K562 (cell line): ENCODE measurements at regions not wholly inside any gene's neighbourhood (a gene's known extent, or its start where the extent isn't known, plus 50 kb on each side); places are given as distances from the start of the nearest gene placed in this dataset.

Experiments used
- CHCHD3 ChIP-seq: fragments of 250-450 bp; sonication (Bioruptor Pico); IDR thresholded peaks from 2 replicates; pipeline ENCODE4 v2.1.2; 2022; ENCODE audit warnings: mild to moderate bottlenecking
- CTCF ChIP-seq, 3 experiments: IDR thresholded peaks in 2 of 3; conservative IDR thresholded peaks in 1 of 3; 2 replicates each; pipeline ENCODE4 v1.5.1; 2011 to 2012; ENCODE audit warnings: low read length in 3 of 3, mild to moderate bottlenecking in 3 of 3, control low read depth in 2 of 3, improper control_type of control experiment in 1 of 3, inconsistent platforms in 1 of 3, low read depth in 1 of 3, mixed read lengths in 1 of 3, moderate library complexity in 1 of 3; ENCODE audit not compliant: insufficient read depth in 2 of 3
- ERF ChIP-seq: fragments of 450-650 bp; formaldehyde crosslinking; IDR thresholded peaks from 2 replicates; pipeline ENCODE4 v1.4.0; 2020; ENCODE audit warnings: mild to moderate bottlenecking, mixed read lengths
- ETV1 ChIP-seq: fragments of 450-650 bp; conservative IDR thresholded peaks from 2 replicates; pipeline ENCODE4 v1.6.1; 2016; ENCODE audit warnings: missing genetic modification characterization, control low read depth, low read depth, missing compliant biosample characterization
- GTF2A2 ChIP-seq: IDR thresholded peaks from 2 replicates; pipeline ENCODE4 v1.6.1; 2016; ENCODE audit warnings: mild to moderate bottlenecking, missing genetic modification characterization, missing compliant biosample characterization
- MTF1 ChIP-seq: fragments of 250-450 bp; sonication (Bioruptor Pico); IDR thresholded peaks from 2 replicates; pipeline ENCODE4 v1.9.0; 2021; ENCODE audit warnings: moderate library complexity, mild to moderate bottlenecking, inconsistent platforms, borderline replicate concordance
- NBN ChIP-seq: fragments of 450-650 bp; IDR thresholded peaks from 2 replicates; pipeline ENCODE4 v1.6.1; 2016; ENCODE audit warnings: low read depth, mild to moderate bottlenecking
- POLR2AphosphoS5 ChIP-seq: IDR thresholded peaks from 2 replicates; pipeline ENCODE4 v1.6.1; 2011; ENCODE audit warnings: mild to moderate bottlenecking, low read depth, low read length, moderate library complexity; ENCODE audit not compliant: control insufficient read depth, insufficient read depth
- RERE ChIP-seq: sonication (generic); formaldehyde crosslinking; IDR thresholded peaks from 2 replicates; pipeline ENCODE4 v1.8.0; 2023; ENCODE audit warnings: missing genetic modification reagents, mild to moderate bottlenecking, borderline replicate concordance
- SMC3 ChIP-seq: conservative IDR thresholded peaks from 2 replicates; pipeline ENCODE4 v1.6.1; 2011; ENCODE audit warnings: low read depth, low read length, improper control_type of control experiment; ENCODE audit not compliant: insufficient read depth
- ZFP30 ChIP-seq: fragments of 250-450 bp; sonication (Bioruptor Pico); IDR thresholded peaks from 2 replicates; pipeline ENCODE4 v1.8.0; 2022; ENCODE audit warnings: moderate library complexity, mild to moderate bottlenecking, inconsistent platforms, borderline replicate concordance
- ZNF407 ChIP-seq: fragments of 450-650 bp; IDR thresholded peaks from 2 replicates; pipeline ENCODE4 v1.6.1; 2016; ENCODE audit warnings: low read depth
- ZNF518B ChIP-seq: fragments of 250-450 bp; sonication (Bioruptor Pico); IDR thresholded peaks from 2 replicates; pipeline ENCODE4 v1.5.0; 2021; ENCODE audit warnings: mild to moderate bottlenecking, moderate library complexity

- TF ChIP-seq NBN = no peak
- no peak for TF ChIP-seq ZFP30 (CRISPR knock-in tag)
- no peak for TF ChIP-seq ZNF518B (CRISPR knock-in tag)
- TF ChIP-seq ETV1 (tag) = no peak
- no peak for TF ChIP-seq ERF (CRISPR knock-in tag)
- no peak for TF ChIP-seq SMC3
- no peak for TF ChIP-seq POLR2AphosphoS5
- no peak for TF ChIP-seq CTCF (IDR thresholded peaks at IDR 0.05 in 2 of 3, conservative IDR thresholded peaks at IDR 0.05 in 1 of 3; ENCODE audit: insufficient read depth in 2 of 3, low read depth in 1 of 3, low read length in 3 of 3)
- TF ChIP-seq CHCHD3 (CRISPR knock-in tag) = no peak
- TF ChIP-seq ZNF407 = no peak
- no peak for TF ChIP-seq MTF1 (CRISPR knock-in tag)
- no peak for TF ChIP-seq GTF2A2 (tag)
- TF ChIP-seq RERE (CRISPR knock-in tag) = no peak
Observed at GRCh38 chr17:79661292-79662041, 50.6 kb upstream of the RBFOX3 start.
